Sigmoid colon (tissue), 4 donors: ENCODE measurements at regions not wholly inside any gene's neighbourhood (a gene's known extent, or its start where the extent isn't known, plus 50 kb on each side); places are given as distances from the start of the nearest gene placed in this dataset.

ENCODE experiments used
- CTCF ChIP-seq, 4 experiments: fragments of 450-650 bp in 3 of 4; fragments of 200-600 bp in 1 of 4; IDR thresholded peaks; one replicate each; pipeline ENCODE4 v1.5.1; 2016 to 2019; ENCODE audit warnings: antibody characterized with exemption in 4 of 4, mild to moderate bottlenecking in 3 of 4, moderate library complexity in 2 of 4
- EP300 ChIP-seq, 4 donors: sonication (generic); formaldehyde crosslinking; IDR thresholded peaks; one replicate each; pipeline ENCODE4 v1.6.1; 2017; ENCODE audit warnings: antibody characterized with exemption in 4 of 4
- POLR2A ChIP-seq, 2 donors: fragments of 450-650 bp; IDR thresholded peaks; one replicate each; pipeline ENCODE4 v1.6.1; 2016; ENCODE audit warnings: antibody characterized with exemption in 2 of 2, mild to moderate bottlenecking in 2 of 2, moderate library complexity in 2 of 2
- POLR2AphosphoS5 ChIP-seq, 4 donors: sonication (generic); formaldehyde crosslinking; IDR thresholded peaks; one replicate each; pipeline ENCODE4 v1.6.1; 2017; ENCODE audit warnings: antibody characterized with exemption in 4 of 4

DNA sequence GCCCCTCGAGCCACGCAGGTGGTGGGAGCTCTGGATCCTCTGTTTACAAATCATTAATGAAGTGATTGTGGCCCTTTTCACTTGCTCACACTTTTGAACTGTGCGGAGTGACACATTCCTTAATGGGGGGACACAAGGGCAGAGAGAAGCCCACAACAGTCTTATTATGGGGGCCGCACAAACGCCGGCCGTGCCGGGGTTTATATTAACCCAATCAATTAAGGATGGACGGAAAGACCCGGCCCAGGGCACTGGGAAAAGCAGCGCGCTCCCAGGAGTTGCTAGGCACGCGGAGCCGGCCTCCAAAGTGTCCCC, 634.8 kb downstream of the IRX1 start:
- TF ChIP-seq CTCF (IDR thresholded peaks at IDR 0.05): no peak
- no peak for TF ChIP-seq POLR2AphosphoS5 (IDR thresholded peaks at IDR 0.05)
- TF ChIP-seq POLR2A (IDR thresholded peaks at IDR 0.05): no peak
- TF ChIP-seq EP300 (IDR thresholded peaks at IDR 0.05): no peak
